ENCODE measurements at regions not wholly inside any gene's neighbourhood (a gene's known extent, or its start where the extent isn't known, plus 50 kb on each side); places are given as distances from the start of the nearest gene placed in this dataset.
A peak's percentile ranks its signal among the peaks of the same experiment; 100 is the strongest.

DNA sequence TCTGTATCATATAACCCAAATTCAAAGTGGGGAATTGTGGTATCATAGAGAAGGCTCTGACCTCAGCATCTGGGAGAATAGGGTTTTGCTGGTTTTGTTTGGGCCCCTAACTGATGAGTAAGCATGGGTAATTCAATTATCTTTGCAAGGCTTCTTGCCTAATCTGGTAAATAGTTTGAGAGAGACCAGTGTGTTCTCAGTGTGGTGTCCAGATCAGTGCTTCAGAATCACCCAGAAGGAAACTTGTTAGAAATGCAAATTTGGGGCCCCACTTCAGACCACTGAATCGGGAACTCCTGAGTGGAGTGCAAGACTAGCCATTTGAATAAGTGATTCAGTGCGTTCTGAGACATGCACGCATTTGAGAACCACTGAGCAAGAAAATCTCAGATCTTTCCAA is 282.7 kb downstream of the EPHA4 start:
- peak; percentile 22 for DNase-seq (ENCODE audit: low read depth)
- TF ChIP-seq, protein P1, sequence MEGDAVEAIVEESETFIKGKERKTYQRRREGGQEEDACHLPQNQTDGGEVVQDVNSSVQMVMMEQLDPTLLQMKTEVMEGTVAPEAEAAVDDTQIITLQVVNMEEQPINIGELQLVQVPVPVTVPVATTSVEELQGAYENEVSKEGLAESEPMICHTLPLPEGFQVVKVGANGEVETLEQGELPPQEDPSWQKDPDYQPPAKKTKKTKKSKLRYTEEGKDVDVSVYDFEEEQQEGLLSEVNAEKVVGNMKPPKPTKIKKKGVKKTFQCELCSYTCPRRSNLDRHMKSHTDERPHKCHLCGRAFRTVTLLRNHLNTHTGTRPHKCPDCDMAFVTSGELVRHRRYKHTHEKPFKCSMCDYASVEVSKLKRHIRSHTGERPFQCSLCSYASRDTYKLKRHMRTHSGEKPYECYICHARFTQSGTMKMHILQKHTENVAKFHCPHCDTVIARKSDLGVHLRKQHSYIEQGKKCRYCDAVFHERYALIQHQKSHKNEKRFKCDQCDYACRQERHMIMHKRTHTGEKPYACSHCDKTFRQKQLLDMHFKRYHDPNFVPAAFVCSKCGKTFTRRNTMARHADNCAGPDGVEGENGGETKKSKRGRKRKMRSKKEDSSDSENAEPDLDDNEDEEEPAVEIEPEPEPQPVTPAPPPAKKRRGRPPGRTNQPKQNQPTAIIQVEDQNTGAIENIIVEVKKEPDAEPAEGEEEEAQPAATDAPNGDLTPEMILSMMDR (IDR thresholded peaks at IDR 0.05; ENCODE audit: insufficient read depth, low read depth, low read length): no peak
- H3K36me3 ChIP-seq (ENCODE audit: control insufficient read depth, insufficient read depth, low read length): no peaks in the 10 kb centered on the region
- ChIA-PET CTCF (no interaction called here), POLR2A (no interaction called here)
- no peak overlapping the region for H3K4me3 ChIP-seq (ENCODE audit: low read depth, low read length)
- H3K27me3 ChIP-seq (ENCODE audit: control insufficient read depth, insufficient read depth, low read length): no peaks in the 10 kb centered on the region

DNA sequence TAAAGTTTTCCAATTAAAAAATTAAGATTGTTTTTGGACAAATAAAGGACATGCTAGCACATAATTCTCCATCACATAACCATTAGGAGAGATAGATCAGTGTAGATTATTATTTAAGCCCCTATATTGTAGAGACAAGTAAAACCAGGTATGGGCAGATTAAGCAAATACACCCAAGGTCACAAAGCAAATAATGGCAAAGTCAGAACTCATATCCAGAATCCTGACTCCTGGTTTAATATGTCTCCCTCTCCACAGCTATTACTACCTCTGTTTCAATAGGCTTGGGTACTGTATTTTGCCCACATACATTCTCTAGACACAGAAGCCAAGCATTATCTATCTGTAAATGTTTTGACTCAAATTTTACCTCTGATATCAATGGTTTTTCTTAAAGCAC is 282.3 kb downstream of the EPHA4 start:
- ChIA-PET CTCF (no interaction called here), POLR2A (no interaction called here)
- Histone ChIP-seq H3K36me3 (ENCODE audit: control insufficient read depth, insufficient read depth, low read length) (no peaks in the 10 kb centered on the region), H3K4me3 (ENCODE audit: low read depth, low read length) (no peak overlapping the region), H3K27me3 (ENCODE audit: control insufficient read depth, insufficient read depth, low read length) (no peaks in the 10 kb centered on the region)
- no peak for DNase-seq (ENCODE audit: low read depth)
- TF ChIP-seq, protein P1 (IDR thresholded peaks at IDR 0.05; ENCODE audit: insufficient read depth, low read depth, low read length): no peak

DNA sequence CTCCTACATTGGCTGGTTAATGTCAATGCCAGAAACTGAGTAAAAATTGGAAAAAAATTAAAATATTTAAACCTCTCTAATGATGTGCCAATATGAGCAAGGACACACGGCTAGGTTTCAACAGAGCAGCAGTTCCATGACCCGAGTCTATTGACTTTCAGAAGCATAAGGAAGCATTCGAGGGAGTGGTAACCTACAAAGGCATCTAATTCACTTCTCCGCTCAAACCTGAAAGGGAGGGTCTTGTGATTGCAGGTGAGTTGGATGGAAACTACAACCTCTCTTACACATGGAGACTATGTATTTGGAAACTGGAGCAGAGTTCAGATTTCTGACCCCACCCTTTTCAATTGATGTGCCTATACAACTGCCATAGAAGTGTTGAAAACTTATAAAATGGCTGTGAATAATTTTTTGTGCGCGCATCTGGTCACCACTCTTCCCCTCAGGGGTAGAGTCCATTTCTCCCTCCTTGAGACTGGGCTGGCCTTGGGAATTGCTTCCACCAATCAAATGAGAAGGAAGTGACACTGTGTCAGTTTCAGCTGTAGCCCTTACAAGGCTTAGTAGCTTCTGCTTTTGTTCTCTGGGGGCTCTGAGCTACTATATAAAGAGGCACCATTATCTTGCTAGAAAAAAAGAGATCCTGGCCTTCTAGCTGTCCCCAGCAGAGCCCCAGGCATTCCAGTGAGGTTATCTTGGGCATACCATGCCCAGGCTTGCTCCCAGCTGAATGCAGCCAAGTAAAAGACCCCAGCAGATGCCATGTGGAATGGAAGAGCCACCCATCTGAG is 278.0 kb downstream of the EPHA4 start:
- CTCF ChIA-PET: interaction anchor here (1.0 kb wide), 1 partner anchor 10 kb away, joined by 3 read pairs; no protein-coding TSS in a partner anchor
- Histone ChIP-seq H3K27me3 (ENCODE audit: control insufficient read depth, insufficient read depth, low read length) (no peaks in the 10 kb centered on the region), H3K36me3 (ENCODE audit: control insufficient read depth, insufficient read depth, low read length) (no peaks in the 10 kb centered on the region), H3K4me3 (ENCODE audit: low read depth, low read length) (no peak overlapping the region)
- TF ChIP-seq, protein P1 (IDR thresholded peaks at IDR 0.05; ENCODE audit: insufficient read depth, low read depth, low read length): no peak
- POLR2A ChIA-PET: no interaction called here
- no peak for DNase-seq (ENCODE audit: low read depth)

DNA sequence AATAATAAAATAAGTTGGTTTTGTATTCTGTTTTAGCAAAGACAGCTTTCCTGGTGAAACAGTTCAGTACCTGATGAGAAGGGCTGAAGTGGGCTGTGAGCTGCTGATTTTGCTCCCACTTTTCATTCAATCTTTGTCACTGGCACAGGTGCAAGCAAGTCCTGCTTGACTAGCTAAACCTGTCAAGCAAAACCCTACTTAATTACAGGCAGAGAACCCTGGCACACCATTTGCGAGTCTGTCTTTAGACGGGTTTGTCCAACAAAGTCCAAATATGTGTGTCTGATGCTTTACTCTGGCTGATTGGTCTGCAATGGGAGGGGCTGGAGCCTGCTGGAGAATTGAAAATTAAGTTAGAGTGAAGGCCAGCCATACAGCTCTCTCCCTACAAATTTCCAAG is 267.2 kb downstream of the EPHA4 start:
- no peak overlapping the region for H3K4me3 ChIP-seq (ENCODE audit: low read depth, low read length)
- H3K36me3 ChIP-seq (ENCODE audit: control insufficient read depth, insufficient read depth, low read length): no peaks in the 10 kb centered on the region
- TF ChIP-seq, protein P1 (IDR thresholded peaks at IDR 0.05; ENCODE audit: insufficient read depth, low read depth, low read length): no peak
- ChIA-PET CTCF (interaction anchor here (1.0 to 1.4 kb wide), 2 partner anchors 8 to 11 kb away, joined by 3 read pairs; no protein-coding TSS in a partner anchor), POLR2A (no interaction called here)
- DNase-seq (ENCODE audit: low read depth): no peak
- H3K27me3 ChIP-seq (ENCODE audit: control insufficient read depth, insufficient read depth, low read length): no peaks in the 10 kb centered on the region; the same call in none of the 2 replicates

DNA sequence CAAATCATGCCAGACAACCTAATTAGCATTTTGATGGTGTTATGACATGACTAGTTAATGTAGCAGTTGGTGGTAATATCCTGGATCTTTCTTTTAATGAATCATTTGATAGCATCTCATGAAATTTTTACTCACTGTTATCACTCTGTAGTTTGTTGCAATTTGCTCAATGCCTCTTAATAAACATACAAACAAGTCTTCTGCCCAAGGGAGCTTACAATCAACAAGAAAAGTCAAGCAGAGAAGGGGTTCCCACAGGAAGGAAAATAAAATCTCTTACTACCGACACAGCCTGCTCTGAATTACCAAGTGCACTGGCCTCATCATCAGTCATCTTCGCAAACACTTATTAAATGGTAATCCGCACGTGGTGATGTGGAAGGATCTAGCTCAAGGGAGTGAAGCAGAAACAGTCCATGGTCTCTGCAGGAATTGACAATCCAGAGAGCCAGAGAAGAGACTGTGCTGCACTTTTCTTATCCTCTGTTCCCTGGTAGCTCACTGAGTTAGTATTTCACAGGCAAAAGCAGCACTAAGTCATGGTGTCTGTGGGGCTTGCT is 263.5 kb downstream of the EPHA4 start:
- no peaks in the 10 kb centered on the region; the same call in none of the 2 replicates for H3K27me3 ChIP-seq (ENCODE audit: control insufficient read depth, insufficient read depth, low read length)
- CTCF ChIA-PET: interaction anchor here (0.8 to 1.0 kb wide), 3 partner anchors 14 to 265 kb away, joined by 3 read pairs; no protein-coding TSS in a partner anchor
- no peaks in the 10 kb centered on the region for H3K36me3 ChIP-seq (ENCODE audit: control insufficient read depth, insufficient read depth, low read length)
- H3K4me3 ChIP-seq (ENCODE audit: low read depth, low read length): no peak overlapping the region
- TF ChIP-seq, protein P1 (IDR thresholded peaks at IDR 0.05; ENCODE audit: insufficient read depth, low read depth, low read length): no peak
- DNase-seq (ENCODE audit: low read depth): no peak
- POLR2A ChIA-PET: interaction anchor here (0.6 kb wide), 2 partner anchors 97 to 520 kb away, joined by 4 read pairs; no protein-coding TSS in a partner anchor
